WI38 (cell line): ENCODE measurements at regions not wholly inside any gene's neighbourhood (a gene's known extent, or its start where the extent isn't known, plus 50 kb on each side); places are given as distances from the start of the nearest gene placed in this dataset.

Source experiments
- H3K4me3 ChIP-seq: 2 replicates; pipeline ENCODE4 v1.5.1; 2011; ENCODE audit warnings: low read depth, mild to moderate bottlenecking, control low read depth, low read length
- TF ChIP-seq, protein P1 (sequence below): IDR thresholded peaks from 2 replicates; pipeline ENCODE4 v1.5.1; 2012; ENCODE audit warnings: low read depth, mild to moderate bottlenecking, control low read depth, low read length

GRCh38 chr17:52233176-52233575 lies 74.7 kb upstream of the CA10 start:
- no peak overlapping the region for H3K4me3 ChIP-seq
- TF ChIP-seq, protein P1, sequence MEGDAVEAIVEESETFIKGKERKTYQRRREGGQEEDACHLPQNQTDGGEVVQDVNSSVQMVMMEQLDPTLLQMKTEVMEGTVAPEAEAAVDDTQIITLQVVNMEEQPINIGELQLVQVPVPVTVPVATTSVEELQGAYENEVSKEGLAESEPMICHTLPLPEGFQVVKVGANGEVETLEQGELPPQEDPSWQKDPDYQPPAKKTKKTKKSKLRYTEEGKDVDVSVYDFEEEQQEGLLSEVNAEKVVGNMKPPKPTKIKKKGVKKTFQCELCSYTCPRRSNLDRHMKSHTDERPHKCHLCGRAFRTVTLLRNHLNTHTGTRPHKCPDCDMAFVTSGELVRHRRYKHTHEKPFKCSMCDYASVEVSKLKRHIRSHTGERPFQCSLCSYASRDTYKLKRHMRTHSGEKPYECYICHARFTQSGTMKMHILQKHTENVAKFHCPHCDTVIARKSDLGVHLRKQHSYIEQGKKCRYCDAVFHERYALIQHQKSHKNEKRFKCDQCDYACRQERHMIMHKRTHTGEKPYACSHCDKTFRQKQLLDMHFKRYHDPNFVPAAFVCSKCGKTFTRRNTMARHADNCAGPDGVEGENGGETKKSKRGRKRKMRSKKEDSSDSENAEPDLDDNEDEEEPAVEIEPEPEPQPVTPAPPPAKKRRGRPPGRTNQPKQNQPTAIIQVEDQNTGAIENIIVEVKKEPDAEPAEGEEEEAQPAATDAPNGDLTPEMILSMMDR, result no peak

DNA sequence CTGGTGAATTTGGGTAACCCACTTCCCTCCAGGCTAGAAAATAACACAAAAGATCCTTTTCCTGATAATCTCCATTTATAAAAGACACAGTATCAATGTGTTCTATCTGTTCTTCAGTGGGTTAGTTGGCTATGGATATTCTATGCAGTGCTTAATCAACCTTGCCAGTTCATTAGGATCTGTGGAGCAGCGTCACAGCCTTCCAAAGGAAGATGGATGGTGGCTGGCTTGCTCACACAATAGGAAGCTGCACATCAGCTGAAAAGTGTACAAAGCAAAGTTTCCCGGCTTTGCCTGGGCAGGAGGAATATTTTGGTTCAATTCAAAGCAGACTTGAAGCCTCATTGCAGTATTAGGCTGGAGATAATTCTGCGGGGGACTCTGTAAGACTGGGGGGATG lies 70.3 kb upstream of the CA10 start:
- TF ChIP-seq, protein P1, result no peak
- H3K4me3 ChIP-seq, result no peak overlapping the region

- no peak overlapping the region for H3K4me3 ChIP-seq
- TF ChIP-seq, protein P1, result no peak
These were observed 69.4 kb upstream of the CA10 start for GRCh38 chr17:52227926-52228325.

DNA sequence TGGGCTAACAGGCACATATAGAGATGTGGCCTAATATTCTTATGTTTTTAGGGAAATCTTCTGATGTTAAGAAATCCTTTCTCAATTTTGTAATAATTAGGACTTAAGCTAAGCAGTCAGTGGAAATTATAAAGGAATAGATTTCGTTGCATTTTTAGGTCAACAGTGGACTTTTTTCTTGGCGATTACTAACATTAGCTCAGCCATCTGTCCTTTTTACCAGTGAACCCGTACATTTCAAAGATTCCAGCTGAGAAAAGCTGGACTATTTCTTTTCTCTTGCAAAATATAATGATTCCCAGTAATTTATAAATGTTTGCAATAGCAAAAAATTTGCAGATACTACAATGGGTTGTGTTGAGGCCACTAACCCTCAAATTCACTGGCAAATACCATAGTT lies 54.9 kb upstream of the CA10 start:
- H3K4me3 ChIP-seq, result no peak overlapping the region
- TF ChIP-seq, protein P1, result no peak

- TF ChIP-seq, protein P1, result no peak
- H3K4me3 ChIP-seq, result no peak overlapping the region
These were observed 54.3 kb upstream of the CA10 start for GRCh38 chr17:52212851-52213250.

GRCh38 chr17:52209507-52209906 lies 51.0 kb upstream of the CA10 start:
- H3K4me3 ChIP-seq, result no peak overlapping the region
- TF ChIP-seq, protein P1, result no peak
